Left lung (tissue), 4 donors: ENCODE measurements at regions not wholly inside any gene's neighbourhood (a gene's known extent, or its start where the extent isn't known, plus 50 kb on each side); places are given as distances from the start of the nearest gene placed in this dataset.

Experiments used
- ATAC-seq: fragments of 200-7000 bp; cut with Tn5 transposase; one replicate; pipeline ENCODE4 v1.9.1; 2020; ENCODE audit warnings: moderate library complexity
- DNase-seq, 4 donors: peaks; one replicate each; pipeline ENCODE4 v3.0.0-alpha.2; 2013 to 2020
- H3K27ac ChIP-seq, 2 donors: fragments of 200-600 bp; sonication (generic) in 1 of 2; one replicate each; pipeline versions ENCODE4 v1.5.0 to v1.8.0; 2020 to 2021
- H3K27me3 ChIP-seq, 2 donors: fragments of 200-600 bp; sonication (generic) in 1 of 2; one replicate each; pipeline versions ENCODE4 v1.5.0 to v1.8.0; 2020 to 2021
- H3K36me3 ChIP-seq, 2 donors: fragments of 200-600 bp; sonication (generic) in 1 of 2; one replicate each; pipeline versions ENCODE4 v1.5.0 to v1.8.0; 2020 to 2021
- H3K4me1 ChIP-seq, 2 donors: fragments of 200-600 bp; one replicate each; pipeline ENCODE4 v1.8.0; 2021
- H3K4me3 ChIP-seq, 2 donors: fragments of 200-600 bp; sonication (generic) in 1 of 2; one replicate each; pipeline versions ENCODE4 v1.5.0 to v1.8.0; 2020 to 2021; ENCODE audit warnings: mild to moderate bottlenecking in 1 of 2
- H3K9me3 ChIP-seq, 2 donors: fragments of 200-600 bp; sonication (generic) in 1 of 2; one replicate each; pipeline versions ENCODE4 v1.5.0 to v1.8.0; 2020 to 2021
- CTCF ChIP-seq, 2 donors: fragments of 200-600 bp; sonication (generic) in 1 of 2; IDR thresholded peaks; one replicate each; pipeline versions ENCODE4 v1.5.0 to v1.8.0; 2021; ENCODE audit warnings: antibody characterized with exemption in 2 of 2
- intact Hi-C, 2 donors: fragments of 100-400 bp; cut with DNase I; formaldehyde crosslinking; loops; one replicate each; pipeline versions ENCODE4 v1.11.2 to v1.14.2; 2022
- donor health status: DM: no; HTN: yes; CAD: no.
- donor health status: DM: no; HTN: no; CAD: no.

- H3K27ac ChIP-seq: no peak overlapping the region
- TF ChIP-seq CTCF (IDR thresholded peaks at IDR 0.05): no peak
- DNase-seq (peak in 1 of 4 donors; percentile 41), ATAC-seq (peak; percentile 34)
- intact Hi-C loops: no loop called here
- peaks cover 0 to 19% of the 10 kb centered on the region in 2 donors for H3K4me1 ChIP-seq
- no peaks in the 10 kb centered on the region for H3K36me3 ChIP-seq
- H3K9me3 ChIP-seq: no peaks in the 10 kb centered on the region
- peaks cover 17 to 30% of the 10 kb centered on the region in 2 donors for H3K27me3 ChIP-seq
- H3K4me3 ChIP-seq: peak overlapping the region in 1 of 2 donors; percentile 3
Observed at GRCh38 chrX:39819921-39820849, 277.6 kb downstream of the BCOR start.

- TF ChIP-seq CTCF (IDR thresholded peaks at IDR 0.05): no peak
- peak; percentile 59 for ATAC-seq
- peak in 1 of 4 donors; percentile 76 for DNase-seq
- Histone ChIP-seq H3K36me3 (no peaks in the 10 kb centered on the region), H3K9me3 (no peaks in the 10 kb centered on the region), H3K27ac (no peak overlapping the region), H3K4me1 (peaks cover 0 to 12% of the 10 kb centered on the region in 2 donors), H3K27me3 (peaks cover 17 to 30% of the 10 kb centered on the region in 2 donors), H3K4me3 (peak overlapping the region; percentile 3 to 28)
- intact Hi-C loops: no loop called here
Observed at GRCh38 chrX:39820938-39821708, 276.6 kb downstream of the BCOR start.

- Histone ChIP-seq H3K4me1 (peaks cover 0 to 12% of the 10 kb centered on the region in 2 donors), H3K9me3 (no peaks in the 10 kb centered on the region), H3K4me3 (peak overlapping the region in 1 of 2 donors; percentile 28), H3K27me3 (peaks cover 17 to 30% of the 10 kb centered on the region in 2 donors), H3K27ac (no peak overlapping the region), H3K36me3 (no peaks in the 10 kb centered on the region)
- intact Hi-C loops: no loop called here
- TF ChIP-seq CTCF (IDR thresholded peaks at IDR 0.05): no peak
- DNase-seq: no peak
- ATAC-seq: no peak
Observed at GRCh38 chrX:39821709-39822095, 276.1 kb downstream of the BCOR start.

GRCh38 chrX:39822133-39822748 is 275.5 kb downstream of the BCOR start:
- no peak for ATAC-seq
- Histone ChIP-seq H3K4me3 (no peak overlapping the region), H3K9me3 (no peaks in the 10 kb centered on the region), H3K4me1 (peaks cover 0 to 12% of the 10 kb centered on the region in 2 donors), H3K27me3 (peaks cover 17 to 30% of the 10 kb centered on the region in 2 donors), H3K27ac (no peak overlapping the region), H3K36me3 (no peaks in the 10 kb centered on the region)
- intact Hi-C loops: no loop called here
- no peak for DNase-seq
- TF ChIP-seq CTCF (IDR thresholded peaks at IDR 0.05): no peak
